PC-9 (cell line): ENCODE measurements at regions not wholly inside any gene's neighbourhood (a gene's known extent, or its start where the extent isn't known, plus 50 kb on each side); places are given as distances from the start of the nearest gene placed in this dataset.
"Not testable (repeated sequence)": the region's sequence is repeated elsewhere in the genome, so short reads cannot be mapped to it uniquely, and the experiment has no call there.

Source experiments
- CTCF ChIP-seq: fragments of 200-600 bp; sonication (generic); conservative IDR thresholded peaks from 2 replicates; pipeline ENCODE4 v1.6.1; 2017; ENCODE audit warnings: mixed run types, antibody characterized with exemption, mild to moderate bottlenecking, moderate library complexity
- EZH2 ChIP-seq: fragments of 200-600 bp; sonication (generic); IDR thresholded peaks from 2 replicates; pipeline ENCODE4 v1.8.0; 2017; ENCODE audit warnings: antibody characterized with exemption, low read depth

- not testable (repeated sequence) for TF ChIP-seq CTCF, EZH2
These were observed 216.3 kb downstream of the MOXD1 start for GRCh38 chr6:132184966-132185365.
